Smooth muscle cell (in vitro differentiated cells): ENCODE measurements at regions not wholly inside any gene's neighbourhood (a gene's known extent, or its start where the extent isn't known, plus 50 kb on each side); places are given as distances from the start of the nearest gene placed in this dataset.

Experiments
- DNase-seq: peaks from one replicate; lab custom pipeline; 2025; ENCODE audit not compliant: unreplicated experiment; lab: John Stamatoyannopoulos, UW
- H2AFZ ChIP-seq: fragments of 200-600 bp; sonication (generic); 2 replicates; pipeline ENCODE4 v1.6.0; 2016; ENCODE audit warnings: antibody characterized with exemption, low read depth, mild to moderate bottlenecking
- H3F3A ChIP-seq: fragments of 200-600 bp; sonication (generic); 2 replicates; pipeline ENCODE4 v1.6.0; 2017; ENCODE audit warnings: antibody characterized with exemption, low read depth
- H3K27ac ChIP-seq: fragments of 200-600 bp; sonication (generic); 2 replicates; pipeline ENCODE4 v1.5.1; 2016; ENCODE audit warnings: low read depth, mild to moderate bottlenecking
- H3K27me3 ChIP-seq: fragments of 200-600 bp; sonication (generic); 2 replicates; pipeline ENCODE4 v1.6.1; 2016; ENCODE audit warnings: low read depth, mild to moderate bottlenecking
- H3K36me3 ChIP-seq: fragments of 200-600 bp; sonication (generic); 2 replicates; pipeline ENCODE4 v1.5.1; 2016; ENCODE audit warnings: low read depth
- H3K4me1 ChIP-seq: fragments of 200-600 bp; sonication (generic); 2 replicates; pipeline ENCODE4 v1.5.1; 2016; ENCODE audit warnings: low read depth
- H3K4me2 ChIP-seq: fragments of 200-600 bp; sonication (generic); 2 replicates; pipeline ENCODE4 v1.6.0; 2016; ENCODE audit warnings: mild to moderate bottlenecking
- H3K4me3 ChIP-seq: fragments of 200-600 bp; sonication (generic); 2 replicates; pipeline ENCODE4 v1.5.1; 2016; ENCODE audit warnings: mild to moderate bottlenecking
- H3K79me2 ChIP-seq: fragments of 200-600 bp; sonication (generic); 2 replicates; pipeline ENCODE4 v1.6.0; 2016; ENCODE audit warnings: low read depth, mild to moderate bottlenecking
- H3K9ac ChIP-seq: fragments of 200-600 bp; sonication (generic); 2 replicates; pipeline ENCODE4 v1.6.0; 2016; ENCODE audit warnings: low read depth
- H3K9me3 ChIP-seq: fragments of 200-600 bp; sonication (generic); replicated peaks from 2 replicates; pipeline ENCODE4 v1.5.1; 2016; ENCODE audit warnings: low read depth
- H4K20me1 ChIP-seq: fragments of 200-600 bp; sonication (generic); 2 replicates; pipeline ENCODE4 v1.6.0; 2016; ENCODE audit warnings: low read depth
- WGBS: methylation state at CpG from one replicate; pipeline ENCODE4 v1.1.7; 2016; ENCODE audit warnings: low lambda C conversion rate; 5-methylcytosine and 5-hydroxymethylcytosine counted together
- TF ChIP-seq, protein P1 (sequence below): fragments of 200-600 bp; sonication (generic); IDR thresholded peaks from 2 replicates; pipeline ENCODE4 v1.5.1; 2017; ENCODE audit warnings: borderline replicate concordance, mild to moderate bottlenecking, antibody characterized with exemption; ENCODE audit not compliant: insufficient read depth, poor library complexity, severe bottlenecking

DNA sequence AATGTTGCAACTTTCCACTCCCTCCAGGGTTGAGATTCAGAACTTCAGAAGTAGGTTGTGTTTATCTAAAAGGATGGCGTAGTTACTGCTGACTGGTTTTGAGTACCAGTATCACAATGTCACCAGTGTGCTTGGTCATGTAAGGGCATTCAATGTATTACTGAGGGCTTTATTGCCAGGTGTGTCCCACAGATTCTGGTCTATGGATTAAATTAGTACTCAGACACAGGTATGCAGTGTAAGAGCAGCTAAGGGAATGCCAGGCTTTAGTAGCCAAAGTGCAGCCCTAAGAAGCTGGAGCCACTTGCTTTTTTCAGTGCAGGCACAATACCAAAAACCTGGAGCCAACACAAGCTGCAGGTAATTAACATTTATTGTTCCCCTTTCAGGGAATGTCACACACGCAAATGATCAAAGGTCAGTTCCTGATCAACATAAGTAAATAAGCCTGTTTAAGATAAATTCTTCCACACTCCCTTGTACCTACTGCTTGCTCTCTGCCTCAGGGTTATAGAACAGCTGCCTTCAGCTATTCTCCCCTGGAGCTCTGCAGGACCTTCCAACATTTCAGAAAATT lies 130.1 kb upstream of the ZNF91 start:
- TF ChIP-seq, protein P1, sequence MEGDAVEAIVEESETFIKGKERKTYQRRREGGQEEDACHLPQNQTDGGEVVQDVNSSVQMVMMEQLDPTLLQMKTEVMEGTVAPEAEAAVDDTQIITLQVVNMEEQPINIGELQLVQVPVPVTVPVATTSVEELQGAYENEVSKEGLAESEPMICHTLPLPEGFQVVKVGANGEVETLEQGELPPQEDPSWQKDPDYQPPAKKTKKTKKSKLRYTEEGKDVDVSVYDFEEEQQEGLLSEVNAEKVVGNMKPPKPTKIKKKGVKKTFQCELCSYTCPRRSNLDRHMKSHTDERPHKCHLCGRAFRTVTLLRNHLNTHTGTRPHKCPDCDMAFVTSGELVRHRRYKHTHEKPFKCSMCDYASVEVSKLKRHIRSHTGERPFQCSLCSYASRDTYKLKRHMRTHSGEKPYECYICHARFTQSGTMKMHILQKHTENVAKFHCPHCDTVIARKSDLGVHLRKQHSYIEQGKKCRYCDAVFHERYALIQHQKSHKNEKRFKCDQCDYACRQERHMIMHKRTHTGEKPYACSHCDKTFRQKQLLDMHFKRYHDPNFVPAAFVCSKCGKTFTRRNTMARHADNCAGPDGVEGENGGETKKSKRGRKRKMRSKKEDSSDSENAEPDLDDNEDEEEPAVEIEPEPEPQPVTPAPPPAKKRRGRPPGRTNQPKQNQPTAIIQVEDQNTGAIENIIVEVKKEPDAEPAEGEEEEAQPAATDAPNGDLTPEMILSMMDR: no peak
- H3K27ac ChIP-seq: no peak overlapping the region

DNA sequence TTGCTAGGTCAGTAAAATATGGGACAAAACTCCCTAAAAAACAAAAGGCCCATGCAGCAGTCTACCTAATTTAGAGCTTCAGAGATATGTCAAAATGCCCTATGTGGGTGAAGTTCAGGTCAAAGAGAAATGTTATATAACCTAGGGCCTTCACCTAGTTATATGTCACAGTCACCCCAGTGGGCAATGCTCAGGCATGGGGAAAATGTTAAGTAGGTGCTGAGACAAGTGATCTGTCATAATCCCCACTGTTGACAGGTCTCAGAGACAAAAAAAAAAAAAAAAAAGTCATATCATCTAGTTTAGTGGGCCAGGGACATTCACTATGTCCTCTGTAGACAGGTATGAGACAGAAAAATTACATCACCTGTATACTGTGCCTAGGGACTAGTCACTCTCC lies 128.6 kb upstream of the ZNF91 start:
- no peaks in the 10 kb centered on the region for H3K36me3 ChIP-seq
- H3K79me2 ChIP-seq: no peaks in the 10 kb centered on the region
- H3K4me3 ChIP-seq: no peak overlapping the region
- no peaks in the 10 kb centered on the region for H4K20me1 ChIP-seq
- DNase-seq: no peak
- no peaks in the 10 kb centered on the region for H3F3A ChIP-seq
- H3K9ac ChIP-seq: no peak overlapping the region
- H3K27ac ChIP-seq: no peak overlapping the region
- no peak overlapping the region for H3K4me2 ChIP-seq
- H3K9me3 ChIP-seq: no peaks in the 10 kb centered on the region
- H3K4me1 ChIP-seq: no peaks in the 10 kb centered on the region
- no peaks in the 10 kb centered on the region for H3K27me3 ChIP-seq
- TF ChIP-seq, protein P1: no peak
- H2AFZ ChIP-seq: no peak overlapping the region

More for the DNA sequence above, 130.1 kb upstream of the ZNF91 start:
- no peaks in the 10 kb centered on the region for H3K9me3 ChIP-seq
- no peaks in the 10 kb centered on the region for H3K27me3 ChIP-seq
- WGBS: 80% methylated on average over 2 of the region's 2 CpGs
- no peaks in the 10 kb centered on the region for H4K20me1 ChIP-seq
- H3K79me2 ChIP-seq: no peaks in the 10 kb centered on the region
- no peak overlapping the region for H3K4me3 ChIP-seq
- no peak for DNase-seq
- no peaks in the 10 kb centered on the region for H3F3A ChIP-seq
- H3K4me2 ChIP-seq: no peak overlapping the region
- no peak overlapping the region for H2AFZ ChIP-seq
- H3K4me1 ChIP-seq: no peaks in the 10 kb centered on the region
- no peaks in the 10 kb centered on the region for H3K36me3 ChIP-seq
- H3K9ac ChIP-seq: no peak overlapping the region

DNA sequence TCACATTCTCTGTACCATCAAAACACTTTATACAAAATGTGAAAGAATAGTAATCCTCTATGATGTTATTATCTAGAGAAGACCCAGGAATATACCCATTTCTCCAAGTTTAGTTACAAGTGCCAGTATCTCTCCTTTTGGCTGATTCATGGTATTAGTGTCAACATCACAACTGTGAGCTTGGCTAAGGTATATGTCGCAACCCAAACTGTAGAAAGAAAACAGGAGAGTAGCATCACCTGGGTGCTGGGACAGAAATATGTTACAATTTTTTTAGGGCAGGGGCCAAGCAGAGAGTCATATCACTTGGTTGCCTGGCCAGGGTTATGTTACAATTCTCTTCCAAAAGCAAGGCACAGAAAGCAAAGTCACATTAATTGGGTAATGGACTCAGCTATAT lies 127.2 kb upstream of the ZNF91 start:
- H3K27ac ChIP-seq: no peak overlapping the region
- TF ChIP-seq, protein P1: no peak
- no peaks in the 10 kb centered on the region for H3K27me3 ChIP-seq
- H3K4me2 ChIP-seq: no peak overlapping the region
- H3K4me1 ChIP-seq: no peaks in the 10 kb centered on the region
- H3K4me3 ChIP-seq: no peak overlapping the region
- H4K20me1 ChIP-seq: no peaks in the 10 kb centered on the region
- no peak overlapping the region for H2AFZ ChIP-seq
- H3F3A ChIP-seq: no peaks in the 10 kb centered on the region
- no peaks in the 10 kb centered on the region for H3K79me2 ChIP-seq
- WGBS: 89% methylated on average over 1 of the region's 1 CpG
- DNase-seq: no peak
- no peak overlapping the region for H3K9ac ChIP-seq
- no peaks in the 10 kb centered on the region for H3K9me3 ChIP-seq
- H3K36me3 ChIP-seq: no peaks in the 10 kb centered on the region

DNA sequence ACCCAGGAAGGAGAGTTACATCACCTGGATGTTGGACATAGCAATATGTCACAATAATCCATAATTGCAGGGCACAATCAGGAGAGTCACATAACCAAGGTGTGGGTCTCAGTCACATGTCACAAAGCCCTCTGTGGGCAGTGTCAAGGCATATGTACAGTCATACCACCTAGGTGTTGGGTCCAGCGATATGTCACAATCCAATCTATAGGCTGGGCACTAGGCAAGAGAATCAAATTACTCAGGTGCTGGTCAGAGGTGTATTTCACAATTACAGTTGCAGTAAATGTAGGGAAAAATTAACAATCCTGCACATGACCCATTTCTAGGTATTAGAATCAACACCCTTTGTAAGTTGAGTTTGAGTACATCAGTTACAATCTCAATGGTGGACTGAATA lies 126.2 kb upstream of the ZNF91 start:
- H2AFZ ChIP-seq: no peak overlapping the region
- no peaks in the 10 kb centered on the region for H3K9me3 ChIP-seq
- H3F3A ChIP-seq: no peaks in the 10 kb centered on the region
- H3K79me2 ChIP-seq: no peaks in the 10 kb centered on the region
- no peaks in the 10 kb centered on the region for H3K36me3 ChIP-seq
- H4K20me1 ChIP-seq: no peaks in the 10 kb centered on the region
- H3K4me3 ChIP-seq: no peak overlapping the region
- H3K27ac ChIP-seq: no peak overlapping the region
- TF ChIP-seq, protein P1: no peak
- H3K4me2 ChIP-seq: no peak overlapping the region
- H3K4me1 ChIP-seq: no peaks in the 10 kb centered on the region
- H3K27me3 ChIP-seq: no peaks in the 10 kb centered on the region
- DNase-seq: no peak
- WGBS: 89% methylated on average over 1 of the region's 1 CpG
- H3K9ac ChIP-seq: no peak overlapping the region
